Skeletal muscle cell (primary cell): ENCODE measurements at regions not wholly inside any gene's neighbourhood (a gene's known extent, or its start where the extent isn't known, plus 50 kb on each side); places are given as distances from the start of the nearest gene placed in this dataset.
"Not testable (repeated sequence)": the region's sequence is repeated elsewhere in the genome, so short reads cannot be mapped to it uniquely, and the experiment has no call there.

ENCODE experiments used
- DNase-seq: peaks from one replicate; pipeline ENCODE4 v3.0.0-alpha.2; 2010; ENCODE audit warnings: low read depth
- H3K4me3 ChIP-seq: 2 replicates; pipeline ENCODE4 v1.5.1; 2011; ENCODE audit warnings: low read depth, mild to moderate bottlenecking, control low read depth, low read length, moderate library complexity

- no peak overlapping the region for H3K4me3 ChIP-seq
- no peak for DNase-seq
Observed at GRCh38 chrX:77346859-77347258, 100.3 kb upstream of the FGF16 start.

- H3K4me3 ChIP-seq: no peak overlapping the region
- DNase-seq: no peak
Observed at GRCh38 chrX:77347572-77347971, 99.6 kb upstream of the FGF16 start.

GRCh38 chrX:77389891-77390290, 57.3 kb upstream of the FGF16 start:
- DNase-seq: no peak
- no peak overlapping the region for H3K4me3 ChIP-seq

GRCh38 chrX:77390365-77390764, 56.8 kb upstream of the FGF16 start:
- DNase-seq, H3K4me3 ChIP-seq: not testable (repeated sequence)

- no peak overlapping the region for H3K4me3 ChIP-seq
- no peak for DNase-seq
Observed at GRCh38 chrX:77396781-77397180, 50.4 kb upstream of the FGF16 start.
